ENCODE measurements at regions not wholly inside any gene's neighbourhood (a gene's known extent, or its start where the extent isn't known, plus 50 kb on each side); places are given as distances from the start of the nearest gene placed in this dataset.

DNA sequence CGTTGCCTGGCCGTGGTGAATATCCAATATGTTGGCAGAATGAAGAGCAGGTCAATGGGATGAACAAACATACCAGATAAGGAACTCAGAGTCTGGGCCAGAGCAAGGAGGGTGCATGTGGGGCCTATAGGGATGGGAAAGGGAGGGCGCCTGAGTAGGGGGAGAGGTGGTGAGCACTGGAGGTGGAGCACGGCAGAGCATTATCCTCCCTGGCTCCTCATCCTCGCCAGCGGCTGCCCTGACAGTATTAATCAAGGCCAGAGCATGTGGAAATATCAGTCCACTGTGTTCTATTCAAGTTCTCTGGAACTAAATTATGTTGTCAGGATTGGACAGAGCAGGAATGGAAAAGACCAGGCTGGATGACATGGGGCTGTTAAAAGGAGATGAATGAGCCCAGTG, 254.8 kb upstream of the ZMIZ1 start:
- ChIA-PET CTCF (interaction anchor here (0.6 kb wide), 1 partner anchor 23 kb away, joined by 3 read pairs; no protein-coding TSS in a partner anchor), POLR2A (no interaction called here)
- TF ChIP-seq, protein P1, sequence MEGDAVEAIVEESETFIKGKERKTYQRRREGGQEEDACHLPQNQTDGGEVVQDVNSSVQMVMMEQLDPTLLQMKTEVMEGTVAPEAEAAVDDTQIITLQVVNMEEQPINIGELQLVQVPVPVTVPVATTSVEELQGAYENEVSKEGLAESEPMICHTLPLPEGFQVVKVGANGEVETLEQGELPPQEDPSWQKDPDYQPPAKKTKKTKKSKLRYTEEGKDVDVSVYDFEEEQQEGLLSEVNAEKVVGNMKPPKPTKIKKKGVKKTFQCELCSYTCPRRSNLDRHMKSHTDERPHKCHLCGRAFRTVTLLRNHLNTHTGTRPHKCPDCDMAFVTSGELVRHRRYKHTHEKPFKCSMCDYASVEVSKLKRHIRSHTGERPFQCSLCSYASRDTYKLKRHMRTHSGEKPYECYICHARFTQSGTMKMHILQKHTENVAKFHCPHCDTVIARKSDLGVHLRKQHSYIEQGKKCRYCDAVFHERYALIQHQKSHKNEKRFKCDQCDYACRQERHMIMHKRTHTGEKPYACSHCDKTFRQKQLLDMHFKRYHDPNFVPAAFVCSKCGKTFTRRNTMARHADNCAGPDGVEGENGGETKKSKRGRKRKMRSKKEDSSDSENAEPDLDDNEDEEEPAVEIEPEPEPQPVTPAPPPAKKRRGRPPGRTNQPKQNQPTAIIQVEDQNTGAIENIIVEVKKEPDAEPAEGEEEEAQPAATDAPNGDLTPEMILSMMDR (IDR thresholded peaks at IDR 0.05; ENCODE audit: unreplicated experiment), result no peak
- Mint-ChIP-seq H3K9me3 (ENCODE audit: unreplicated experiment) (no peaks in the 10 kb centered on the region), H3K4me3 (ENCODE audit: unreplicated experiment) (no peak overlapping the region), H3K4me1 (ENCODE audit: insufficient read depth, unreplicated experiment) (no peaks in the 10 kb centered on the region), H3K36me3 (ENCODE audit: insufficient read depth, unreplicated experiment) (no peaks in the 10 kb centered on the region), H3K27me3 (ENCODE audit: insufficient read depth, unreplicated experiment) (peaks cover 34% of the 10 kb centered on the region), H3K27ac (ENCODE audit: low read depth, unreplicated experiment) (no peak overlapping the region)
- no TSS peak for BruUV-seq (replicated peaks)
- DNase-seq (ENCODE audit: unreplicated experiment), result no peak
- intact Hi-C loops (cut with micrococcal nuclease), result no loop called here

DNA sequence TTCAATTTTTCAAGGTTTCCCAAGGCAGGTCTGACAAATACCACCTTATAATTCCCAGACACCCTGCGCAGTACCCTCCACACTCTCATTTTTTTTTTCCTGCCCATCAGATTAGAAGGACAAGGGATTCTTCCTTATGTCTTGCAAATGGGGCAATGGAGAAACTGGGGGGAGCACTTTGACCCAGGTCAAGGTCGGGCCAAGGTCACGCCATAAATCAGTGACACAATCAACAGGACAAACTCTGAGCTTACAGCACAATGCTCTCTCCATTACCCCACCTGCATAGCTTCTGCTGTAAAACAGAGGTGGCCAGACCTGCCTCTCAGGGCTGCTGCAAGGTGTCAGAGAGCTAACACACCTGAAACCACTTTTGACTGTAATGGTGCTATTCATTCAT, 254.4 kb upstream of the ZMIZ1 start:
- intact Hi-C loops (cut with micrococcal nuclease), result no loop called here
- TF ChIP-seq, protein P1 (IDR thresholded peaks at IDR 0.05; ENCODE audit: unreplicated experiment), result no peak
- H3K4me1 Mint-ChIP-seq (ENCODE audit: insufficient read depth, unreplicated experiment), result no peaks in the 10 kb centered on the region
- BruUV-seq (replicated peaks), result no TSS peak
- no peak for DNase-seq (ENCODE audit: unreplicated experiment)
- H3K9me3 Mint-ChIP-seq (ENCODE audit: unreplicated experiment), result no peaks in the 10 kb centered on the region
- peaks cover 34% of the 10 kb centered on the region for H3K27me3 Mint-ChIP-seq (ENCODE audit: insufficient read depth, unreplicated experiment)
- CTCF ChIA-PET, result no interaction called here
- H3K4me3 Mint-ChIP-seq (ENCODE audit: unreplicated experiment), result no peak overlapping the region
- POLR2A ChIA-PET, result no interaction called here
- no peak overlapping the region for H3K27ac Mint-ChIP-seq (ENCODE audit: low read depth, unreplicated experiment)
- H3K36me3 Mint-ChIP-seq (ENCODE audit: insufficient read depth, unreplicated experiment), result no peaks in the 10 kb centered on the region

DNA sequence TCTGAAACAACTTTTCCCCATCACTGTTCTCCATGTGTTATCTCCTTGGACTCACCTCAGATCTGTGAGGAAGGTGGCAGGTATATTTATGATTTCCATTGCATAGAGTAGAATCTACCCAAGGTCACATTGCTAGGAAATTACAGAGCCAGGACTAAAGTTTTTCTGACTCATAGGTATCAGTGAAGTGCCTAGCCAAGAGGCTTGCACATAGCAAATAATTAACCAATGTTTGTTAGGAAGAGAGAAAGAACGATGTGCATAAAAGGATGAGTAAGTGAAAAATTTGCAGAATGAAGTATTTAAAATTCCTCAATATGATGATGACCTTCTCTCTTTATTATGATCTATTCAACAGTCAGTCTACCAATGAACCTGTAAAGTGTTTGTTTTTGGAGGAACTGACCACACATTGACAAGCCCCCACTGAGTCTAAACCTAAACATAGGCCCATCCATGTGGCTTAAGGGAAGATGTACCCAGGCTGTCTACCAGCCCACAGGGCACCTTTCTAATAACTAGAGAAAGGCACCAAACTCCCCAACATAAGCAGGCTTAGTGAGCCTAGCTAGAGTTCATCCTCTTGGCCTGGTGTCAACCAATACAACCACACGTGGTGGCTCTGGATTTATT, 252.9 kb upstream of the ZMIZ1 start:
- intact Hi-C loops (cut with micrococcal nuclease), result no loop called here
- Mint-ChIP-seq H3K27me3 (ENCODE audit: insufficient read depth, unreplicated experiment) (peaks cover 34% of the 10 kb centered on the region), H3K4me3 (ENCODE audit: unreplicated experiment) (no peak overlapping the region), H3K36me3 (ENCODE audit: insufficient read depth, unreplicated experiment) (no peaks in the 10 kb centered on the region), H3K4me1 (ENCODE audit: insufficient read depth, unreplicated experiment) (no peaks in the 10 kb centered on the region), H3K27ac (ENCODE audit: low read depth, unreplicated experiment) (no peak overlapping the region), H3K9me3 (ENCODE audit: unreplicated experiment) (no peaks in the 10 kb centered on the region)
- POLR2A ChIA-PET, result no interaction called here
- DNase-seq (ENCODE audit: unreplicated experiment), result no peak
- CTCF ChIA-PET, result no interaction called here
- TF ChIP-seq, protein P1 (IDR thresholded peaks at IDR 0.05; ENCODE audit: unreplicated experiment), result no peak
- BruUV-seq (replicated peaks), result no TSS peak

DNA sequence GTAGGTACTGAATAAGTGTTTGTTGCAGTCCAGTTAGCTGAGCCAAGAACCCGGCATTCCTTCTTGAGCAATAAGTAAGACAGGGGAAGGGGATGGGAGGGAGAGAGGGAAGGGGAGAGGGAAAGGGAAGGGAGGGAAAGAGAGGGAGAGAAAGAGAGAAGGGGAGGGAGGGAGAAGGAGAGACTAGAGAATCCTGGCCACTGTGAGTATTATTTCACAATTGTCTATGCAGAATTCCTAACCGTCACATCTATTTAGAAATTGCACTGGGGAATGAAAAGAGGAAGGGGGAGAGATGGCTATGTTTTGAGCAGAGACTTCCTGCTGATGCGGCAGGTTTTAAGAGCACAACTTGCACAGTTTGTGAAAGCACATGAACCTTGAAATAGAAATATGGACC, 251.4 kb upstream of the ZMIZ1 start:
- no peaks in the 10 kb centered on the region for H3K4me1 Mint-ChIP-seq (ENCODE audit: insufficient read depth, unreplicated experiment)
- H3K9me3 Mint-ChIP-seq (ENCODE audit: unreplicated experiment), result no peaks in the 10 kb centered on the region
- no peak overlapping the region for H3K27ac Mint-ChIP-seq (ENCODE audit: low read depth, unreplicated experiment)
- H3K4me3 Mint-ChIP-seq (ENCODE audit: unreplicated experiment), result no peak overlapping the region
- TF ChIP-seq, protein P1 (IDR thresholded peaks at IDR 0.05; ENCODE audit: unreplicated experiment), result no peak
- intact Hi-C loops (cut with micrococcal nuclease), result no loop called here
- H3K36me3 Mint-ChIP-seq (ENCODE audit: insufficient read depth, unreplicated experiment), result no peaks in the 10 kb centered on the region
- no TSS peak for BruUV-seq (replicated peaks)
- no peak for DNase-seq (ENCODE audit: unreplicated experiment)
- POLR2A ChIA-PET, result no interaction called here
- H3K27me3 Mint-ChIP-seq (ENCODE audit: insufficient read depth, unreplicated experiment), result peaks cover 32% of the 10 kb centered on the region
- CTCF ChIA-PET, result no interaction called here

Measured in MCF 10A (cell line).